Suppressor macrophage (primary cell): ENCODE measurements at regions not wholly inside any gene's neighbourhood (a gene's known extent, or its start where the extent isn't known, plus 50 kb on each side); places are given as distances from the start of the nearest gene placed in this dataset.

Source experiments
- DNase-seq, 4 experiments: peaks; one replicate each; pipeline ENCODE4 v3.0.0-alpha.2; 2020 to 2022

- DNase-seq = no peak
These were observed 735.6 kb downstream of the XPNPEP1 start for GRCh38 chr10:109187677-109188076.

GRCh38 chr10:109183366-109183765, 739.9 kb downstream of the XPNPEP1 start:
- DNase-seq = no peak

- DNase-seq = no peak
These were observed 744.7 kb downstream of the XPNPEP1 start for GRCh38 chr10:109178591-109178990.

- DNase-seq = no peak
These were observed 748.8 kb downstream of the XPNPEP1 start for GRCh38 chr10:109174526-109174925.

- no peak for DNase-seq
These were observed 749.4 kb downstream of the XPNPEP1 start for GRCh38 chr10:109173937-109174336.

GRCh38 chr10:109173121-109173520, 750.2 kb downstream of the XPNPEP1 start:
- no peak for DNase-seq

- no peak for DNase-seq
These were observed 756.4 kb downstream of the XPNPEP1 start for GRCh38 chr10:109166935-109167334.

GRCh38 chr10:109159351-109159750, 764.0 kb downstream of the XPNPEP1 start:
- no peak for DNase-seq

- no peak for DNase-seq
These were observed 766.9 kb downstream of the XPNPEP1 start for GRCh38 chr10:109156396-109156795.

GRCh38 chr10:109149666-109150350, 773.5 kb downstream of the XPNPEP1 start:
- DNase-seq = no peak

- no peak for DNase-seq
These were observed 795.9 kb downstream of the XPNPEP1 start for GRCh38 chr10:109127363-109127762.

GRCh38 chr10:109126541-109126940, 796.8 kb downstream of the XPNPEP1 start:
- no peak for DNase-seq

GRCh38 chr10:109126016-109126415, 797.3 kb downstream of the XPNPEP1 start:
- DNase-seq = no peak

- DNase-seq = no peak
These were observed 808.1 kb downstream of the XPNPEP1 start for GRCh38 chr10:109115179-109115578.

GRCh38 chr10:109114579-109114978, 808.7 kb downstream of the XPNPEP1 start:
- DNase-seq = no peak

GRCh38 chr10:109106604-109107003, 816.7 kb downstream of the XPNPEP1 start:
- no peak for DNase-seq

- no peak for DNase-seq
These were observed 817.6 kb downstream of the XPNPEP1 start for GRCh38 chr10:109105725-109106124.

GRCh38 chr10:109104806-109105205, 818.5 kb downstream of the XPNPEP1 start:
- DNase-seq = no peak

GRCh38 chr10:109103278-109103677, 820.0 kb downstream of the XPNPEP1 start:
- no peak for DNase-seq

GRCh38 chr10:109089779-109090178, 833.5 kb downstream of the XPNPEP1 start:
- DNase-seq = no peak

- no peak for DNase-seq
These were observed 851.8 kb downstream of the XPNPEP1 start for GRCh38 chr10:109071539-109071938.

GRCh38 chr10:109070492-109070891, 852.8 kb downstream of the XPNPEP1 start:
- no peak for DNase-seq

GRCh38 chr10:109067031-109067430, 856.3 kb downstream of the XPNPEP1 start:
- no peak for DNase-seq

GRCh38 chr10:109065821-109066220, 857.5 kb downstream of the XPNPEP1 start:
- no peak for DNase-seq

- peak in 2 of 4 experiments; percentile 1 to 24 for DNase-seq
These were observed 860.9 kb downstream of the XPNPEP1 start for GRCh38 chr10:109062371-109062770.
